ENCODE measurements at regions not wholly inside any gene's neighbourhood (a gene's known extent, or its start where the extent isn't known, plus 50 kb on each side); places are given as distances from the start of the nearest gene placed in this dataset.

DNA sequence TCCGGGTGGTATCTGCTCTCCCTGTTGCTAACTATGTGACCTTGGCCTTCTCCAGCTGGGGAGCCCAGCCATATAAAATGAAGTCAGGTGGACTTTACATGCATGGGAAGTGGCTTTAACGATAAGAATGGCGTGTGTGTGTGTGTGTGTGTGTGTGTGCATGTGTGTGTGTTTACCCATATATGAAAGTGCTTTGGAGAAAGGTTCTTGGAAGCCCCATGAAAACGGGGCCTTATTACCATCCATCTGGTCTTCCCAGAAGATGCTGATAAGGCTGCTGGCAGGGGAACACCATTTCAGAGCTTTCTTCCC, 94.8 kb downstream of the LRRC74A start:
- ChIA-PET POLR2A (interaction anchor here (0.6 to 6.5 kb wide), 5 partner anchors 16 to 166 kb away, joined by 3 to 257 read pairs (median 17); partner anchors contain the start of gene IRF2BPL), CTCF (interaction anchor here (0.6 to 13.5 kb wide), 8 partner anchors 8 to 230 kb away, joined by 3 to 496 read pairs (median 7); no protein-coding TSS in a partner anchor)
- Mint-ChIP-seq H3K27me3 (ENCODE audit: insufficient read depth, unreplicated experiment) (no peaks in the 10 kb centered on the region), H3K27ac (ENCODE audit: low read depth, unreplicated experiment) (no peak overlapping the region), H3K9me3 (ENCODE audit: unreplicated experiment) (no peaks in the 10 kb centered on the region), H3K4me3 (ENCODE audit: unreplicated experiment) (no peak overlapping the region), H3K4me1 (ENCODE audit: insufficient read depth, unreplicated experiment) (peaks cover 30% of the 10 kb centered on the region), H3K36me3 (ENCODE audit: insufficient read depth, unreplicated experiment) (no peaks in the 10 kb centered on the region)
- TF ChIP-seq, protein P1, sequence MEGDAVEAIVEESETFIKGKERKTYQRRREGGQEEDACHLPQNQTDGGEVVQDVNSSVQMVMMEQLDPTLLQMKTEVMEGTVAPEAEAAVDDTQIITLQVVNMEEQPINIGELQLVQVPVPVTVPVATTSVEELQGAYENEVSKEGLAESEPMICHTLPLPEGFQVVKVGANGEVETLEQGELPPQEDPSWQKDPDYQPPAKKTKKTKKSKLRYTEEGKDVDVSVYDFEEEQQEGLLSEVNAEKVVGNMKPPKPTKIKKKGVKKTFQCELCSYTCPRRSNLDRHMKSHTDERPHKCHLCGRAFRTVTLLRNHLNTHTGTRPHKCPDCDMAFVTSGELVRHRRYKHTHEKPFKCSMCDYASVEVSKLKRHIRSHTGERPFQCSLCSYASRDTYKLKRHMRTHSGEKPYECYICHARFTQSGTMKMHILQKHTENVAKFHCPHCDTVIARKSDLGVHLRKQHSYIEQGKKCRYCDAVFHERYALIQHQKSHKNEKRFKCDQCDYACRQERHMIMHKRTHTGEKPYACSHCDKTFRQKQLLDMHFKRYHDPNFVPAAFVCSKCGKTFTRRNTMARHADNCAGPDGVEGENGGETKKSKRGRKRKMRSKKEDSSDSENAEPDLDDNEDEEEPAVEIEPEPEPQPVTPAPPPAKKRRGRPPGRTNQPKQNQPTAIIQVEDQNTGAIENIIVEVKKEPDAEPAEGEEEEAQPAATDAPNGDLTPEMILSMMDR (IDR thresholded peaks at IDR 0.05; ENCODE audit: unreplicated experiment) = no peak
- no TSS peak for BruUV-seq (replicated peaks)
- intact Hi-C loops (cut with micrococcal nuclease) = no loop called here
- DNase-seq (ENCODE audit: unreplicated experiment) = no peak

DNA sequence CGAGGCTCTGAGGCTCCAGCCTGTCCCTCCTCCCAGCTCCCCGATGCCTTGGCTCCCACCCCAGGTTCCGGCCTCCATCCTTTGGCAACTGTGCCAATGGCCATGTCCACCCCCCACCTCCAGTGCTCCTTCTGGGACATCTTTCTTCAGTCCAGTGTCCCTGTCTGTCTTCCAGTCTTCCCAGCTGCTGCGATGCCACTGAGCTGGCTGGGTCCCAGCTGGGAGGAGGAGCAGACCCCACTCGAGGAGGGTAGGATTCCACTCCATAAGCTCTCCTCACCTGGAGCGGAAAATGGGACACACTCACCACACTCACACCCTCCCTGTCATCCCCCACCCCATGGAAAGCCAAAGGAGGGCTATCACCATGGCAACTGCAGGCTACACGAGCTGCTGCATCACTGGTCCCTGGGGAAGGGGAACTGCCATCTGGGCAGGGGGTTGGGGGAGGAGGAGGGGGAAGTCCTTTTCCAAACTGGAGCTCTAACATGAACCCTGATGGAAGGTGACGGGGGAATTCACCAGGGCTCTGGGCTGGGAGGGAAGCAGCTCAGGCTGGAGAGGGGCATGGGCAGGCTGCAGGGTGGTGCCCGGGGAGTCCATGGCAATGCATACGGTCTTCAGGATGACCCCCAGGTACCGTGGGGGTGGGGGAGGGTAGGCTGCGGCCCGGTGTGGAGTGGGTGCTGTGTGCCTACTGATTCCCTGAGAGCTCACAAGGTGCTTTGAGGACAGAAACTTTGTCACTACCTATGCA, 94.3 kb downstream of the LRRC74A start:
- Mint-ChIP-seq H3K9me3 (ENCODE audit: unreplicated experiment) (no peaks in the 10 kb centered on the region), H3K36me3 (ENCODE audit: insufficient read depth, unreplicated experiment) (no peaks in the 10 kb centered on the region), H3K27me3 (ENCODE audit: insufficient read depth, unreplicated experiment) (no peaks in the 10 kb centered on the region), H3K4me1 (ENCODE audit: insufficient read depth, unreplicated experiment) (peaks cover 30% of the 10 kb centered on the region), H3K4me3 (ENCODE audit: unreplicated experiment) (no peak overlapping the region), H3K27ac (ENCODE audit: low read depth, unreplicated experiment) (peak overlapping the region; percentile 93)
- TF ChIP-seq, protein P1 (IDR thresholded peaks at IDR 0.05; ENCODE audit: unreplicated experiment) = no peak
- BruUV-seq (replicated peaks) = no TSS peak
- intact Hi-C loops (cut with micrococcal nuclease) = no loop called here
- ChIA-PET POLR2A (interaction anchor here (0.6 to 6.5 kb wide), 16 partner anchors 9 to 167 kb away, joined by 3 to 257 read pairs (median 20); partner anchors contain the start of gene IRF2BPL), CTCF (interaction anchor here (0.6 to 13.5 kb wide), 12 partner anchors 11 to 231 kb away, joined by 3 to 496 read pairs (median 6); no protein-coding TSS in a partner anchor)
- DNase-seq (ENCODE audit: unreplicated experiment) = no peak

DNA sequence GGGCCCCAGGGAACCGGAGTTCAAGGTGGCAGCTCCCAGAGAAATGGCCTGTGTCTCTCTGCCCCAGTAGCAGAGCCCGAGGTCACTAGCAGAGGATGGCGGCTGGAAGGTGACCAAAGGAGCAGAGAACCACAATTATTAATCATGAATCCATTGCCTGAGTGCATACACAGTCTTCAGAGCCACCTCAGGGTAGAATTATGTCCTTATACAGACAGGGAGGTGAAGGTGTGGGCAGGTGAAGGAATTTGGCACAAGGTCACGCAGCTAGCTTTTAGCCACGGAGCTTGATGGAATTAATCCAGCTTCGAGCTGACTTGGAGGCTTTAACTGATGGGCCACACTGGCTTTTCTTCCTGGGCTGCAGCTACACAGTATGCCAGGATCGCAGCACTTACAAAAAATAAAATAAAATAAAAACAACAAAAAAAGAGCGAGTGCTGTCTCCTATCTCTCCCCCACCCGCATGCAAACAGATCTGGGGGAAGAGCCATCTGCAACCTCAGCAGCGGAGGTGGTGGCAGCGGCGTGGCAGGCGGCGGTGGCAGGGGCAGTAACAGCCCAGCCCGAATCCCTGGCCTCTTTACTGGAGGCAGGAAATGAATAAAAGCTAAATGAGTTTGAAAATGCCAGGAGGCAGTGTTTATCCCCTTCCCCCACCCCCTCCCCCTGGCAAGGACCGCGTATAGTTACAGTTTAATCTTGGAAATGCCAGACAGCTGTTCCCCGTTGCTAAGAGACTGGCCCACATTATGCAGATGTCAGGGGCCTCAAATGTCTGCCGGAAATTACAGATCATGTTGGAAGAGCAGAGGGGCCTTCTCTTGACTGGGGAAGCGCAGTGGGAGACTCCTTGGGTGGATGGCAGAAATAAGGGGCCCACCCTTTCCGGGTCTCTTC, 93.5 kb downstream of the LRRC74A start:
- H3K4me3 Mint-ChIP-seq (ENCODE audit: unreplicated experiment) = peak overlapping the region; percentile 57
- H3K27me3 Mint-ChIP-seq (ENCODE audit: insufficient read depth, unreplicated experiment) = no peaks in the 10 kb centered on the region
- intact Hi-C loops (cut with micrococcal nuclease) = loop anchor here (2.0 kb wide), 1 partner anchor 37 kb away; no protein-coding TSS in a partner anchor
- no peaks in the 10 kb centered on the region for H3K9me3 Mint-ChIP-seq (ENCODE audit: unreplicated experiment)
- H3K4me1 Mint-ChIP-seq (ENCODE audit: insufficient read depth, unreplicated experiment) = peaks cover 35% of the 10 kb centered on the region
- peak overlapping the region; percentile 93 for H3K27ac Mint-ChIP-seq (ENCODE audit: low read depth, unreplicated experiment)
- no TSS peak for BruUV-seq (replicated peaks)
- no peak for DNase-seq (ENCODE audit: unreplicated experiment)
- TF ChIP-seq, protein P1 (IDR thresholded peaks at IDR 0.05; ENCODE audit: unreplicated experiment) = no peak
- POLR2A ChIA-PET = interaction anchor here (0.6 to 6.5 kb wide), 30 partner anchors 10 to 1209 kb away, joined by 3 to 257 read pairs (median 8); partner anchors contain the start of genes ADCK1, CIPC and IRF2BPL
- peaks cover 6% of the 10 kb centered on the region for H3K36me3 Mint-ChIP-seq (ENCODE audit: insufficient read depth, unreplicated experiment)
- CTCF ChIA-PET = interaction anchor here (0.6 to 13.5 kb wide), 20 partner anchors 12 to 1210 kb away, joined by 3 to 496 read pairs (median 7); no protein-coding TSS in a partner anchor
